Ovary (tissue), 7 donors: ENCODE measurements at regions not wholly inside any gene's neighbourhood (a gene's known extent, or its start where the extent isn't known, plus 50 kb on each side); places are given as distances from the start of the nearest gene placed in this dataset. TPM values are rescaled to one million over a fixed set of nuclear protein-coding genes. Genes with fewer than 3 reads are reported as not detected.

Experiments used
- DNase-seq, 5 donors: peaks; one replicate each; pipeline ENCODE4 v3.0.0-alpha.2; 2019 to 2020
- H3K27ac ChIP-seq, 2 donors: fragments of 200-600 bp; one replicate each; pipeline versions ENCODE4 v1.5.1 to v1.8.0; 2019 to 2022
- H3K27me3 ChIP-seq: fragments of 200-600 bp; one replicate; pipeline ENCODE4 v1.8.0; 2022
- H3K36me3 ChIP-seq: fragments of 200-600 bp; sonication (generic); one replicate; pipeline ENCODE4 v1.5.1; 2019
- H3K4me1 ChIP-seq: one replicate; pipeline ENCODE4 v1.8.1; 2013; ENCODE audit warnings: mild to moderate bottlenecking, moderate library complexity; ENCODE audit not compliant: insufficient read depth
- H3K4me3 ChIP-seq: fragments of 200-600 bp; sonication (generic); one replicate; pipeline ENCODE4 v1.5.1; 2017
- H3K9me3 ChIP-seq, 2 donors: fragments of 200-600 bp in 1 of 2; sonication (generic) in 1 of 2; one replicate each; pipeline versions ENCODE4 v1.5.1 to v1.8.1; 2013 to 2019; ENCODE audit warnings: mild to moderate bottlenecking in 1 of 2, moderate library complexity in 1 of 2
- EP300 ChIP-seq: sonication (generic); formaldehyde crosslinking; IDR thresholded peaks from one replicate; pipeline ENCODE4 v1.6.1; 2017; ENCODE audit warnings: antibody characterized with exemption
- POLR2A ChIP-seq: fragments of 450-650 bp; IDR thresholded peaks from one replicate; pipeline ENCODE4 v1.6.1; 2017; ENCODE audit warnings: antibody characterized with exemption, mild to moderate bottlenecking, moderate library complexity
- WGBS, 3 donors: extraction: QIAGEN DNeasy Blood & Tissue Kit in 1 of 3; methylation state at CpG; one replicate each; pipeline versions ENCODE4 v1.1.5 to v1.1.7; 2013 to 2017; 5-methylcytosine and 5-hydroxymethylcytosine counted together
- intact Hi-C, 4 donors: fragments of 100-400 bp; cut with DNase I; formaldehyde crosslinking; loops; one replicate each; pipeline versions ENCODE4 v1.11.0 to v1.15.1; 2022 to 2023
- small RNA-seq: library from RNA; depleted of rRNA; stranded (forward); fragments of <200 nt; gene quantifications from one replicate; pipeline ENCODE3, GENCODE V24; 2016
- TF ChIP-seq, protein P1 (sequence below), 3 donors: fragments of 450-650 bp in 2 of 3; fragments of 200-600 bp in 1 of 3; IDR thresholded peaks; one replicate each; pipeline versions ENCODE4 v1.5.1 to v1.8.0; 2016 to 2022; ENCODE audit warnings: antibody characterized with exemption in 3 of 3, mild to moderate bottlenecking in 1 of 3
- donor health status: DM: no; HTN: no; CAD: no; lungs with moderate emphysema.
- donor health status: DM: no; HTN: no; CAD: no.
- donor health status: Bipolar disorder and iron deficiency.
- donor health status: DM: no; HTN: no; CAD: no.
- donor health status: DM: yes; HTN: yes; CAD: no.

DNA sequence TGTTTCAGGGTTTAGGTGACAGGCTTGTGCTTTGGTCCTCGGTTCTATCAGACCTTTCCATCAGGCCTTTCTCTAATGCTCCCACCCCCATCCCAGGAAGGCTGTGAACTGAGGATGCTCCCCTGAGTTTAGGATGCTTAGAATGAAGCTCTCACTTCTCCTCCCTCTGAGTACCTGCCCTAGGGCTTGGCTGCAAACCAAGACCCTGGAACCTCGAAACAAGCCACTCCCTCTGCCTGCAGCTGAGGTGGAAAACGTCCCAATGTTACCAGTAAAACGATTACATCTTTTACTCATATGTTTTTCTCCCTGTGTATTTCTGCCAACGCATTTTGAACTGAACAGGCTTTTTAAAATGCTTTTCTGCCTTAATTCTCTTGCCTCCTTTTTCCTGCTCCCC lies 54.5 kb upstream of the BMAL1 start:
- no peaks in the 10 kb centered on the region for H3K9me3 ChIP-seq
- no peak overlapping the region for H3K4me3 ChIP-seq
- DNase-seq, result no peak
- H3K36me3 ChIP-seq, result no peaks in the 10 kb centered on the region
- no peaks in the 10 kb centered on the region for H3K27me3 ChIP-seq
- 24 to 38% (median 28%) methylated on average over 5 of the region's 5 CpGs for WGBS, 3 donors
- intact Hi-C loops, result no loop called here
- no peaks in the 10 kb centered on the region for H3K4me1 ChIP-seq
- TF ChIP-seq, protein P1, sequence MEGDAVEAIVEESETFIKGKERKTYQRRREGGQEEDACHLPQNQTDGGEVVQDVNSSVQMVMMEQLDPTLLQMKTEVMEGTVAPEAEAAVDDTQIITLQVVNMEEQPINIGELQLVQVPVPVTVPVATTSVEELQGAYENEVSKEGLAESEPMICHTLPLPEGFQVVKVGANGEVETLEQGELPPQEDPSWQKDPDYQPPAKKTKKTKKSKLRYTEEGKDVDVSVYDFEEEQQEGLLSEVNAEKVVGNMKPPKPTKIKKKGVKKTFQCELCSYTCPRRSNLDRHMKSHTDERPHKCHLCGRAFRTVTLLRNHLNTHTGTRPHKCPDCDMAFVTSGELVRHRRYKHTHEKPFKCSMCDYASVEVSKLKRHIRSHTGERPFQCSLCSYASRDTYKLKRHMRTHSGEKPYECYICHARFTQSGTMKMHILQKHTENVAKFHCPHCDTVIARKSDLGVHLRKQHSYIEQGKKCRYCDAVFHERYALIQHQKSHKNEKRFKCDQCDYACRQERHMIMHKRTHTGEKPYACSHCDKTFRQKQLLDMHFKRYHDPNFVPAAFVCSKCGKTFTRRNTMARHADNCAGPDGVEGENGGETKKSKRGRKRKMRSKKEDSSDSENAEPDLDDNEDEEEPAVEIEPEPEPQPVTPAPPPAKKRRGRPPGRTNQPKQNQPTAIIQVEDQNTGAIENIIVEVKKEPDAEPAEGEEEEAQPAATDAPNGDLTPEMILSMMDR (IDR thresholded peaks at IDR 0.05), result no peak
- TF ChIP-seq POLR2A, result no peak
- TF ChIP-seq EP300, result no peak
- no peak overlapping the region for H3K27ac ChIP-seq

DNA sequence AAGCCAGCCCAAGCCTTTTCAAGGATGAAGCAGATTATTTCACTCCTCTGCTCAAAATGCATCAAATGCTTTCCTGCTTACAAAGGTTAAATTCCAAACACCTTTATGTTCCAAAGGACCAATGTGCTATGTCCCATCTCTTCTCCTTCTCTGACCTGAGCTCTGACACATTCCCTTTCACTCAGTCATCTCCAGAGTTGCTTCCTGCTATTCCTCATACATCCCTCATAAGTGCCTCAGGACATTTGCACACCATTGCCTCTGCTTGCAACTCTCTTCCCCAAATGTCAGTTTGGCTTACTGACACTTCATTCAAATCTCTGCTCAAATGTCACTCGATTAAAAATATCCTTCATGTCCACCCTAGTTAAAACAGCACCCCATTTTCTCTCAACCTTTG lies 53.3 kb upstream of the BMAL1 start:
- no peak for DNase-seq
- no peak overlapping the region for H3K4me3 ChIP-seq
- intact Hi-C loops, result no loop called here
- peaks cover 5% of the 10 kb centered on the region for H3K4me1 ChIP-seq
- 85 to 96% (median 85%) methylated on average over 1 of the region's 1 CpG for WGBS, 3 donors
- H3K27ac ChIP-seq, result no peak overlapping the region
- no peaks in the 10 kb centered on the region for H3K36me3 ChIP-seq
- H3K9me3 ChIP-seq, result no peaks in the 10 kb centered on the region
- H3K27me3 ChIP-seq, result no peaks in the 10 kb centered on the region
- TF ChIP-seq, protein P1 (IDR thresholded peaks at IDR 0.05), result no peak
- TF ChIP-seq POLR2A, result no peak
- TF ChIP-seq EP300, result no peak

DNA sequence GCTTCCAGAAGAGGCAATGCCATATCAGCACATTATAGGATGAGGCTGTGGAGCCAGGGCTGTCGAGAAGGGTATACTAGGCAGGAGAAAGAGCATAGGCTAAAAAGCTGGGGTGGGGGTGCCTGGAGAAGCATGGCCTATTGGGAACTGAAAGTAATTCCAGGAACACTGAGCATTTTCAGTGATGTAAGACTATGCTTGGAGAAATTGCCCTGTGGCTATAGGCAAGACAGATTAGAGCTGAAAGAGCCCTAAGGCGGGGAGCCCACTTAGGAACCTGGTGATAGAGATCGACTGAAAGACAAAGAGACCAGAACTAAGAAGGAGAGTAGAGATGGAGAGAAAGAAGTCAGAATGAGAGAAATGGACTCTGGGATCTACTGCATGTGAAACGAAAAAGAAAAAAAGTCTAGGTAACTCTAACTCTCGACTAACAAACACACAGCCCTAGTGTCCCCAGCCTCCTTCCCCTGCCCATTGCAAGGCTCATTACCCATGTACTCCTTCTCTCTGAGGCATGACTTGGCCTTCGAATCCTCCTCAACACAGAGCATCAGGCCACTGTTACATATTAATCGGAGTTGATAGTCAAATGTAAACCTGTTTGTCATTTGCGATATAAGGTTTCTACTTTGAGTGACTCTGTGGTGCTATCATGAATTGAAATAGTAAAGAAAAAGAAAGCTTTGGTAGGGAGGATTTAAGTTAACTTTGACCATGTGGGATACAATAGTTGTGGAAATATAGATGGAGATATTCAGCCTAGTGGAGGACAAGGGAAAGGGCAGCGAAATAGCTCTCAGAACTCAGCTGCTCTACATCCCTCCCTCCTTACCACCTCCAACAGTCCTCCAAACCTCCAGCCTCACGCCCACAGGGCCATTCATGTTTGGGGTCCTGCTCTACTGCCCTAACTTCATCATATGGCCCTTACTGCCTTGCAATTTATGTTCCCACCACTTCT lies 52.3 kb upstream of the BMAL1 start:
- no peaks in the 10 kb centered on the region for H3K36me3 ChIP-seq
- peaks cover 6% of the 10 kb centered on the region for H3K4me1 ChIP-seq
- intact Hi-C loops, result no loop called here
- TF ChIP-seq EP300, result no peak
- TF ChIP-seq POLR2A, result no peak
- TF ChIP-seq, protein P1 (IDR thresholded peaks at IDR 0.05), result no peak
- no peaks in the 10 kb centered on the region for H3K9me3 ChIP-seq
- H3K27me3 ChIP-seq, result no peaks in the 10 kb centered on the region
- WGBS, 3 donors, result 86 to 93% (median 91%) methylated on average over 10 of the region's 10 CpGs
- no peak for DNase-seq
- H3K27ac ChIP-seq, result no peak overlapping the region
- H3K4me3 ChIP-seq, result no peak overlapping the region

DNA sequence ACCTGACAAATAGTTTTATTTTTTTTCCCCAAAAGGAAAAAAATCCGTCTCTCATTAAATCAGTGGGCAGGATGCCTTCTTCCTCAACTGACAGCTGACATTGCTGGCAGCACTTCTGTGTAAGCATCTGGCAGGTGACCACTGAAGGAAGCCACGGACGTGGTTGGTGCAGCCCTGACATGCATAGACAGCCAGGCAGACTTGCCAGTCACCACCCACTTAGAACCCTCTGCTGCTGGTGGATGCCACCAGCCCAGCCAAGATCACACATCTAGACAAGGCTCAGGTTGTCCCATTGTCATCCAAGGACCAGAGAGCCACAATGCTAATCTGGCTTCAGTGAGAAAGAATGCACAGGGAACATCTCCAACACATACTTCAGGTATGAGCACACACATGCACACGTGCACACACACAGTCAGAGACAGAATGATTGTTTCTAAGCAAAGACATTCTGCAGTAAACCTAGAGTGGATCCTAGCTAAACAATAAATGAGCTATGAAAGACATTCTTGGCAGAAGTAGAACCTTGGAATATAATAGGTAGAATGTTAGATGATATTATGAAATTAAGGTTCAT lies 49.8 kb upstream of the BMAL1 start:
- peaks cover 6% of the 10 kb centered on the region for H3K4me1 ChIP-seq
- H3K36me3 ChIP-seq, result no peaks in the 10 kb centered on the region
- no peaks in the 10 kb centered on the region for H3K9me3 ChIP-seq
- 81 to 86% (median 81%) methylated on average over 4 of the region's 4 CpGs for WGBS, 3 donors
- no peak for DNase-seq
- H3K27me3 ChIP-seq, result no peaks in the 10 kb centered on the region
- TF ChIP-seq POLR2A, result no peak
- TF ChIP-seq, protein P1 (IDR thresholded peaks at IDR 0.05), result no peak
- TF ChIP-seq EP300, result no peak
- no peak overlapping the region for H3K27ac ChIP-seq
- intact Hi-C loops, result no loop called here
- no peak overlapping the region for H3K4me3 ChIP-seq

Small RNAs in the stretch of these regions (small RNA-seq; reads per million reads assigned to genes)
- gene AC022878.1, result not detected
